CD4-positive, alpha-beta memory T cell (primary cell): ENCODE measurements at regions not wholly inside any gene's neighbourhood (a gene's known extent, or its start where the extent isn't known, plus 50 kb on each side); places are given as distances from the start of the nearest gene placed in this dataset.
"Not testable (repeated sequence)": the region's sequence is repeated elsewhere in the genome, so short reads cannot be mapped to it uniquely, and the experiment has no call there.

Experiments
- CTCF ChIA-PET: fragments of 350-600 bp; sonication (Branson Sonifier 250); formaldehyde crosslinking; loops from one replicate; lab custom pipeline; 2021; ENCODE audit warnings: inconsistent platforms; ENCODE audit not compliant: partially characterized antibody; lab: Charles Lee
- POLR2A ChIA-PET: fragments of 350-600 bp; sonication (Branson Sonifier 250); formaldehyde crosslinking; loops from one replicate; lab custom pipeline; 2021; ENCODE audit not compliant: partially characterized antibody; lab: Charles Lee
- DNase-seq, 5 donors: peaks; one replicate each; pipeline versions ENCODE4 v3.0.0 to v3.0.0-alpha.2; 2020 to 2022; ENCODE audit warnings: mixed read lengths in 1 of 5
- H3K27ac ChIP-seq: one replicate; pipeline ENCODE4 v1.7.0; 2013; ENCODE audit warnings: low read depth, low read length
- H3K27me3 ChIP-seq: 2 replicates; pipeline ENCODE4 v1.7.0; 2013; ENCODE audit warnings: mild to moderate bottlenecking, low read length, moderate library complexity; ENCODE audit not compliant: insufficient read depth
- H3K36me3 ChIP-seq: 2 replicates; pipeline ENCODE4 v1.7.0; 2013; ENCODE audit warnings: mild to moderate bottlenecking, low read length, moderate library complexity; ENCODE audit not compliant: insufficient read depth
- H3K4me1 ChIP-seq: 2 replicates; pipeline ENCODE4 v1.7.0; 2013; ENCODE audit warnings: mild to moderate bottlenecking, low read length, moderate library complexity; ENCODE audit not compliant: insufficient read depth
- H3K4me3 ChIP-seq, 2 donors: one replicate each; pipeline ENCODE4 v1.7.0; 2013; ENCODE audit warnings: low read length in 2 of 2, mild to moderate bottlenecking in 1 of 2
- H3K9me3 ChIP-seq, 2 donors: one replicate each; pipeline ENCODE4 v1.7.0; 2013; ENCODE audit warnings: low read length in 2 of 2, control low read depth in 1 of 2; ENCODE audit not compliant: control insufficient read depth in 1 of 2
- H3K27ac Mint-ChIP-seq, 7 donors: one replicate each; pipeline ENCODE4 v1.8.0; 2020 to 2021; ENCODE audit warnings: mixed read lengths in 7 of 7, mild to moderate bottlenecking in 6 of 7, inconsistent platforms in 3 of 7, moderate library complexity in 3 of 7
- H3K27me3 Mint-ChIP-seq, 2 donors: one replicate each; pipeline ENCODE4 v1.8.0; 2020 to 2021; ENCODE audit warnings: mixed read lengths in 2 of 2
- H3K36me3 Mint-ChIP-seq, 2 donors: one replicate each; pipeline ENCODE4 v1.8.0; 2020 to 2021; ENCODE audit warnings: mixed read lengths in 2 of 2, inconsistent platforms in 1 of 2, mild to moderate bottlenecking in 1 of 2
- H3K4me1 Mint-ChIP-seq, 4 donors: one replicate each; pipeline ENCODE4 v1.8.0; 2020 to 2021; ENCODE audit warnings: mixed read lengths in 4 of 4, mild to moderate bottlenecking in 1 of 4
- H3K4me3 Mint-ChIP-seq, 8 donors: one replicate each; pipeline ENCODE4 v1.8.0; 2020 to 2021; ENCODE audit warnings: mixed read lengths in 8 of 8, mild to moderate bottlenecking in 7 of 8, moderate library complexity in 6 of 8, inconsistent platforms in 3 of 8
- H3K9me3 Mint-ChIP-seq, 8 donors: one replicate each; pipeline ENCODE4 v1.8.0; 2020 to 2021; ENCODE audit warnings: mixed read lengths in 8 of 8, mild to moderate bottlenecking in 5 of 8, inconsistent platforms in 3 of 8, moderate library complexity in 1 of 8
- intact Hi-C: fragments of 100-400 bp; cut with micrococcal nuclease; formaldehyde crosslinking; loops from one replicate; pipeline ENCODE4 v1.15.1; 2023

DNA sequence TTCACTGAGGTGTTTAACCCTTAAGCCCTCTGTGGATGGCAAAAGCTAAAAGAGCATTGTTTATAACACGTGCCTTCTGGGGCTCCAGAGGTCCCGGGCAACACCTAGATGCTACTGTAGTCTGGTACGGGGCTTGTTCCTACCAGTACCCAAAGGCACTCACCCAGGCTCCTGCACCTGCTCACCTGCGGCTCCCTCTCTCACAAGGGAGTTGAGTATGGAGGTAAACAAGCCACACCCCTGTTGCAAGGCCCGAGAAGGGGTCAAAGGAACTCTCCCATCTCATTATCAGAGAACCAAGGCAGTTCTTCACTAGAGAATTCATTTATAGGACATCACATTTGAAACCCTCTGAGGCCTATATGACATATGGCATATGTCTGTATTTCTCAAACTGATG lies 53.4 kb upstream of the IL6ST start:
- Mint-ChIP-seq H3K36me3 (no peaks in the 10 kb centered on the region), H3K4me3 (peak overlapping the region in 2 of 8 donors; percentile 20 to 36), H3K27ac (peak overlapping the region in 5 of 7 donors; percentile 3 to 72 (median 51)), H3K4me1 (peaks cover 33 to 55% (median 46%) of the 10 kb centered on the region in 4 donors), H3K27me3 (no peaks in the 10 kb centered on the region), H3K9me3 (peaks cover 0 to 6% (median 0%) of the 10 kb centered on the region in 8 donors)
- H3K27ac ChIP-seq: no peak overlapping the region
- no peaks in the 10 kb centered on the region for H3K9me3 ChIP-seq
- ChIA-PET POLR2A (interaction anchor here (0.9 kb wide), 1 partner anchor 46 kb away, joined by 3 read pairs; no protein-coding TSS in a partner anchor), CTCF (interaction anchor here (1.3 to 1.6 kb wide), 2 partner anchors 11 to 66 kb away, joined by 4 to 5 read pairs; no protein-coding TSS in a partner anchor)
- intact Hi-C loops: no loop called here
- no peaks in the 10 kb centered on the region for H3K27me3 ChIP-seq
- peaks cover 50% of the 10 kb centered on the region for H3K4me1 ChIP-seq
- no peak for DNase-seq
- no peaks in the 10 kb centered on the region for H3K36me3 ChIP-seq
- H3K4me3 ChIP-seq: no peak overlapping the region

- Histone ChIP-seq H3K27ac (no peak overlapping the region), H3K4me1 (peaks cover 43% of the 10 kb centered on the region), H3K36me3 (no peaks in the 10 kb centered on the region), H3K9me3 (no peaks in the 10 kb centered on the region), H3K27me3 (no peaks in the 10 kb centered on the region), H3K4me3 (no peak overlapping the region)
- Mint-ChIP-seq H3K9me3 (peaks cover 0 to 4% (median 0%) of the 10 kb centered on the region in 8 donors), H3K27me3 (no peaks in the 10 kb centered on the region), H3K4me1 (peaks cover 28 to 48% (median 40%) of the 10 kb centered on the region in 4 donors), H3K27ac (peak overlapping the region in 2 of 7 donors; percentile 3 to 52), H3K4me3 (no peak overlapping the region), H3K36me3 (no peaks in the 10 kb centered on the region)
- ChIA-PET POLR2A (interaction anchor here (0.9 kb wide), 1 partner anchor 46 kb away, joined by 3 read pairs; no protein-coding TSS in a partner anchor), CTCF (no interaction called here)
- intact Hi-C loops: no loop called here
- no peak for DNase-seq
These were observed 52.7 kb upstream of the IL6ST start for GRCh38 chr5:56047448-56047847.

- no peak overlapping the region for H3K4me3 Mint-ChIP-seq
- H3K36me3 Mint-ChIP-seq: no peaks in the 10 kb centered on the region
- DNase-seq: no peak
- intact Hi-C loops: no loop called here
- H3K9me3 ChIP-seq: no peaks in the 10 kb centered on the region
- no peaks in the 10 kb centered on the region for H3K27me3 Mint-ChIP-seq
- peak overlapping the region in 2 of 7 donors; percentile 25 to 52 for H3K27ac Mint-ChIP-seq
- peaks cover 24% of the 10 kb centered on the region for H3K4me1 ChIP-seq
- CTCF ChIA-PET: interaction anchor here (2.0 kb wide), 1 partner anchor 13 kb away, joined by 6 read pairs; no protein-coding TSS in a partner anchor
- POLR2A ChIA-PET: no interaction called here
- no peak overlapping the region for H3K4me3 ChIP-seq
- H3K9me3 Mint-ChIP-seq: peaks cover 0 to 4% (median 0%) of the 10 kb centered on the region in 8 donors
- H3K36me3 ChIP-seq: no peaks in the 10 kb centered on the region
- no peaks in the 10 kb centered on the region for H3K27me3 ChIP-seq
- no peak overlapping the region for H3K27ac ChIP-seq
- peaks cover 19 to 35% (median 29%) of the 10 kb centered on the region in 4 donors for H3K4me1 Mint-ChIP-seq
These were observed 50.7 kb upstream of the IL6ST start for GRCh38 chr5:56045469-56045868.

GRCh38 chr5:56044746-56045428 lies 50.1 kb upstream of the IL6ST start:
- peaks cover 18% of the 10 kb centered on the region for H3K4me1 ChIP-seq
- Mint-ChIP-seq H3K4me1 (peaks cover 17 to 32% (median 24%) of the 10 kb centered on the region in 4 donors), H3K27ac (peak overlapping the region in 1 of 7 donors; percentile 25)
- H3K4me3 ChIP-seq, H3K9me3 ChIP-seq, POLR2A ChIA-PET, H3K36me3 ChIP-seq, DNase-seq, H3K4me3 Mint-ChIP-seq, H3K27ac ChIP-seq, H3K36me3 Mint-ChIP-seq, H3K27me3 ChIP-seq, intact Hi-C loops, H3K27me3 Mint-ChIP-seq, H3K9me3 Mint-ChIP-seq: not testable (repeated sequence)
- CTCF ChIA-PET: interaction anchor here (2.0 kb wide), 1 partner anchor 13 kb away, joined by 6 read pairs; no protein-coding TSS in a partner anchor
